ENCODE measurements at regions not wholly inside any gene's neighbourhood (a gene's known extent, or its start where the extent isn't known, plus 50 kb on each side); places are given as distances from the start of the nearest gene placed in this dataset.

GRCh38 chr1:56436912-56437417, 142.4 kb downstream of the PLPP3 start:
- TF ChIP-seq MAX (IDR thresholded peaks at IDR 0.05) (no peak), CREB1 (IDR thresholded peaks at IDR 0.05; ENCODE audit: low read depth) (no peak), YY1 (IDR thresholded peaks at IDR 0.05; ENCODE audit: low read depth) (no peak), FOXM1 (IDR thresholded peaks at IDR 0.05; ENCODE audit: borderline replicate concordance, low read depth) (no peak), EP300 (IDR thresholded peaks at IDR 0.05; ENCODE audit: borderline replicate concordance) (no peak), CEBPB (IDR thresholded peaks at IDR 0.05) (no peak), REST (IDR thresholded peaks at IDR 0.05; ENCODE audit: low read depth) (no peak), EGR1 (IDR thresholded peaks at IDR 0.05) (no peak), USF1 (IDR thresholded peaks at IDR 0.05) (no peak), TAF1 (IDR thresholded peaks at IDR 0.05; ENCODE audit: low read depth) (no peak), ZBTB7A (IDR thresholded peaks at IDR 0.05; ENCODE audit: low read depth) (no peak)

GRCh38 chr1:56436296-56436695, 143.1 kb downstream of the PLPP3 start:
- TF ChIP-seq CREB1 (IDR thresholded peaks at IDR 0.05; ENCODE audit: low read depth) (no peak), EP300 (IDR thresholded peaks at IDR 0.05; ENCODE audit: borderline replicate concordance) (no peak), RAD21 (IDR thresholded peaks at IDR 0.05; ENCODE audit: low read depth) (no peak), TAF1 (IDR thresholded peaks at IDR 0.05; ENCODE audit: low read depth) (no peak), CEBPB (IDR thresholded peaks at IDR 0.05) (no peak), TCF12 (IDR thresholded peaks at IDR 0.05; ENCODE audit: low read depth) (no peak), EGR1 (IDR thresholded peaks at IDR 0.05) (no peak), FOXM1 (IDR thresholded peaks at IDR 0.05; ENCODE audit: borderline replicate concordance, low read depth) (no peak), NFIC (IDR thresholded peaks at IDR 0.05) (no peak), YY1 (IDR thresholded peaks at IDR 0.05; ENCODE audit: low read depth) (no peak), REST (IDR thresholded peaks at IDR 0.05; ENCODE audit: low read depth) (no peak)

- TF ChIP-seq MAX (IDR thresholded peaks at IDR 0.05): no peak
- TF ChIP-seq CREB1 (IDR thresholded peaks at IDR 0.05; ENCODE audit: low read depth): no peak
- TF ChIP-seq FOXM1 (IDR thresholded peaks at IDR 0.05; ENCODE audit: borderline replicate concordance, low read depth): no peak
- TF ChIP-seq ZBTB7A (IDR thresholded peaks at IDR 0.05; ENCODE audit: low read depth): no peak
- no peak for TF ChIP-seq REST (IDR thresholded peaks at IDR 0.05; ENCODE audit: low read depth)
- no peak for TF ChIP-seq TCF12 (IDR thresholded peaks at IDR 0.05; ENCODE audit: low read depth)
- TF ChIP-seq TAF1 (IDR thresholded peaks at IDR 0.05; ENCODE audit: low read depth): no peak
- no peak for TF ChIP-seq EGR1 (IDR thresholded peaks at IDR 0.05)
These were observed 143.7 kb downstream of the PLPP3 start for GRCh38 chr1:56435434-56436262.

- no peak for TF ChIP-seq FOXM1 (IDR thresholded peaks at IDR 0.05; ENCODE audit: borderline replicate concordance, low read depth)
- no peak for TF ChIP-seq MAX (IDR thresholded peaks at IDR 0.05)
- TF ChIP-seq TEAD4 (IDR thresholded peaks at IDR 0.05): no peak
- no peak for TF ChIP-seq YY1 (IDR thresholded peaks at IDR 0.05; ENCODE audit: low read depth)
- TF ChIP-seq USF1 (IDR thresholded peaks at IDR 0.05): no peak
- no peak for TF ChIP-seq RAD21 (IDR thresholded peaks at IDR 0.05; ENCODE audit: low read depth)
- no peak for TF ChIP-seq EP300 (IDR thresholded peaks at IDR 0.05; ENCODE audit: borderline replicate concordance)
- TF ChIP-seq EGR1 (IDR thresholded peaks at IDR 0.05): no peak
These were observed 144.6 kb downstream of the PLPP3 start for GRCh38 chr1:56434740-56435139.
